Thymus (tissue), 11 donors: ENCODE measurements at regions not wholly inside any gene's neighbourhood (a gene's known extent, or its start where the extent isn't known, plus 50 kb on each side); places are given as distances from the start of the nearest gene placed in this dataset.

Source experiments
- DNase-seq, 9 donors: peaks; one replicate each; pipeline ENCODE4 v3.0.0-alpha.2; 2013; ENCODE audit warnings: low spot score in 9 of 9, low read depth in 6 of 9, missing footprints in 1 of 9
- H3K27ac ChIP-seq, 2 donors: one replicate each; pipeline ENCODE4 v1.5.1; 2013; ENCODE audit warnings: control low read depth in 1 of 2, low read depth in 1 of 2, low read length in 1 of 2, mild to moderate bottlenecking in 1 of 2, moderate library complexity in 1 of 2
- H3K27me3 ChIP-seq, 2 donors: one replicate each; pipeline ENCODE4 v1.5.1; 2013; ENCODE audit warnings: low read length in 1 of 2; ENCODE audit not compliant: control insufficient read depth in 2 of 2, insufficient read depth in 1 of 2
- H3K36me3 ChIP-seq, 2 donors: one replicate each; pipeline ENCODE4 v1.5.1; 2013; ENCODE audit warnings: low read length in 1 of 2, mild to moderate bottlenecking in 1 of 2, moderate library complexity in 1 of 2; ENCODE audit not compliant: control insufficient read depth in 2 of 2, insufficient read depth in 2 of 2
- H3K4me1 ChIP-seq, 2 donors: one replicate each; pipeline ENCODE4 v1.5.1; 2013; ENCODE audit warnings: low read length in 2 of 2; ENCODE audit not compliant: control insufficient read depth in 2 of 2, insufficient read depth in 2 of 2
- H3K4me3 ChIP-seq, 2 donors: one replicate each; pipeline ENCODE4 v1.5.1; 2013; ENCODE audit warnings: low read length in 2 of 2, control low read depth in 1 of 2, mild to moderate bottlenecking in 1 of 2
- H3K9me3 ChIP-seq, 2 donors: one replicate each; pipeline ENCODE4 v1.5.1; 2013; ENCODE audit warnings: low read length in 1 of 2, mild to moderate bottlenecking in 1 of 2; ENCODE audit not compliant: control insufficient read depth in 2 of 2, insufficient read depth in 1 of 2
- WGBS: extraction: QIAGEN DNeasy Blood & Tissue Kit; methylation state at CpG from one replicate; pipeline ENCODE4 v1.1.7; 2013; 5-methylcytosine and 5-hydroxymethylcytosine counted together
- donor health status: healthy.

GRCh38 chr5:58135571-58136335 lies 324.1 kb downstream of the PLK2 start:
- Histone ChIP-seq H3K9me3 (no peaks in the 10 kb centered on the region), H3K27ac (no peak overlapping the region), H3K27me3 (no peaks in the 10 kb centered on the region), H3K4me3 (no peak overlapping the region), H3K36me3 (no peaks in the 10 kb centered on the region), H3K4me1 (no peaks in the 10 kb centered on the region)
- 95% methylated on average over 5 of the region's 5 CpGs for WGBS
- no peak for DNase-seq

GRCh38 chr5:58133631-58134296 lies 326.1 kb downstream of the PLK2 start:
- Histone ChIP-seq H3K27me3 (no peaks in the 10 kb centered on the region), H3K4me3 (no peak overlapping the region), H3K36me3 (no peaks in the 10 kb centered on the region), H3K9me3 (no peaks in the 10 kb centered on the region), H3K4me1 (no peaks in the 10 kb centered on the region), H3K27ac (no peak overlapping the region)
- no peak for DNase-seq
- WGBS: 73% methylated on average over 5 of the region's 5 CpGs

GRCh38 chr5:58133216-58133615 lies 326.7 kb downstream of the PLK2 start:
- H3K27me3 ChIP-seq: no peaks in the 10 kb centered on the region
- 81% methylated on average over 7 of the region's 7 CpGs for WGBS
- no peaks in the 10 kb centered on the region for H3K4me1 ChIP-seq
- H3K27ac ChIP-seq: no peak overlapping the region
- DNase-seq: no peak
- H3K36me3 ChIP-seq: no peaks in the 10 kb centered on the region
- H3K4me3 ChIP-seq: no peak overlapping the region
- H3K9me3 ChIP-seq: no peaks in the 10 kb centered on the region

GRCh38 chr5:58127255-58128220 lies 332.3 kb downstream of the PLK2 start:
- H3K36me3 ChIP-seq: no peaks in the 10 kb centered on the region
- H3K4me1 ChIP-seq: no peaks in the 10 kb centered on the region
- H3K27me3 ChIP-seq: no peaks in the 10 kb centered on the region
- no peak overlapping the region for H3K4me3 ChIP-seq
- H3K27ac ChIP-seq: no peak overlapping the region
- WGBS: 95% methylated on average over 11 of the region's 11 CpGs
- no peak for DNase-seq
- H3K9me3 ChIP-seq: no peaks in the 10 kb centered on the region

GRCh38 chr5:58123501-58123900 lies 336.4 kb downstream of the PLK2 start:
- Histone ChIP-seq H3K27ac (no peak overlapping the region), H3K4me3 (no peak overlapping the region), H3K4me1 (no peaks in the 10 kb centered on the region), H3K36me3 (no peaks in the 10 kb centered on the region), H3K27me3 (no peaks in the 10 kb centered on the region), H3K9me3 (no peaks in the 10 kb centered on the region)
- 96% methylated on average over 4 of the region's 4 CpGs for WGBS
- no peak for DNase-seq

GRCh38 chr5:58122848-58123392 lies 337.0 kb downstream of the PLK2 start:
- Histone ChIP-seq H3K27me3 (no peaks in the 10 kb centered on the region), H3K4me1 (no peaks in the 10 kb centered on the region), H3K27ac (no peak overlapping the region), H3K9me3 (no peaks in the 10 kb centered on the region), H3K36me3 (no peaks in the 10 kb centered on the region), H3K4me3 (no peak overlapping the region)
- 97% methylated on average over 3 of the region's 3 CpGs for WGBS
- no peak for DNase-seq

GRCh38 chr5:58122157-58122556 lies 337.7 kb downstream of the PLK2 start:
- 95% methylated on average over 2 of the region's 2 CpGs for WGBS
- Histone ChIP-seq H3K27me3 (no peaks in the 10 kb centered on the region), H3K36me3 (no peaks in the 10 kb centered on the region), H3K4me1 (no peaks in the 10 kb centered on the region), H3K9me3 (no peaks in the 10 kb centered on the region), H3K4me3 (no peak overlapping the region), H3K27ac (no peak overlapping the region)
- no peak for DNase-seq

- H3K27me3 ChIP-seq: no peaks in the 10 kb centered on the region
- H3K27ac ChIP-seq: no peak overlapping the region
- WGBS: 97% methylated on average over 2 of the region's 2 CpGs
- no peak for DNase-seq
- no peaks in the 10 kb centered on the region for H3K4me1 ChIP-seq
- no peak overlapping the region for H3K4me3 ChIP-seq
- H3K9me3 ChIP-seq: no peaks in the 10 kb centered on the region
- H3K36me3 ChIP-seq: no peaks in the 10 kb centered on the region
Observed at GRCh38 chr5:58121391-58121790, 338.5 kb downstream of the PLK2 start.
